ENCODE measurements at regions not wholly inside any gene's neighbourhood (a gene's known extent, or its start where the extent isn't known, plus 50 kb on each side); places are given as distances from the start of the nearest gene placed in this dataset.

DNA sequence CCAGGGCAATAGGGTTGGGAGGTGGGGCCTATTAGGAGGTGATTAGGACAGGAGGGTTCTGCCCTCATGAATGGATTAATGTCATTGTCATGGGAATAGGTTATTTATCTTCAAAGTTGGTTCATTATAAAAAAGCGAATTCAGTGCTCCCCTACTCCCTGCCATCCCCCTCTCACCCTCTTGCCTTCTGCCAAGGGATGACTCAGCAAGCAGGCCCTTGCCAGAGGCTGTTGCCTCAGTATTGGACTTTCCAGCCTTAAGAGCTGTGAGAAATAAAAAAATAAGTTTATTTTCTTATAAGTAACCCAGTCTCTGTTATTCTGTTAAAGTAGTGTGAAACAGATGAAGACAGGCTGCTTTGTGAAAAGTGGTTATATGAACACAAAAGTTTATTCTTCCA is 381.1 kb upstream of the ZFP64 start:
- FAIRE-seq (no peak), DNase-seq (ENCODE audit: insufficient read length, low spot score) (no peak)
- TF ChIP-seq PAX5 (IDR thresholded peaks at IDR 0.05; ENCODE audit: insufficient read depth, low read length, severe bottlenecking): no peak
- no peak for TF ChIP-seq POU2F2 (IDR thresholded peaks at IDR 0.05; ENCODE audit: low read depth, low read length)
- TF ChIP-seq SPI1 (IDR thresholded peaks at IDR 0.05; ENCODE audit: low read depth, low read length): no peak
- TF ChIP-seq POLR2AphosphoS5 (IDR thresholded peaks at IDR 0.05; ENCODE audit: low read depth, low read length): no peak
- no peak for TF ChIP-seq TAF1 (IDR thresholded peaks at IDR 0.05; ENCODE audit: low read depth, low read length)
- no peak for TF ChIP-seq POLR2A (IDR thresholded peaks at IDR 0.05; ENCODE audit: low read depth, low read length)

DNA sequence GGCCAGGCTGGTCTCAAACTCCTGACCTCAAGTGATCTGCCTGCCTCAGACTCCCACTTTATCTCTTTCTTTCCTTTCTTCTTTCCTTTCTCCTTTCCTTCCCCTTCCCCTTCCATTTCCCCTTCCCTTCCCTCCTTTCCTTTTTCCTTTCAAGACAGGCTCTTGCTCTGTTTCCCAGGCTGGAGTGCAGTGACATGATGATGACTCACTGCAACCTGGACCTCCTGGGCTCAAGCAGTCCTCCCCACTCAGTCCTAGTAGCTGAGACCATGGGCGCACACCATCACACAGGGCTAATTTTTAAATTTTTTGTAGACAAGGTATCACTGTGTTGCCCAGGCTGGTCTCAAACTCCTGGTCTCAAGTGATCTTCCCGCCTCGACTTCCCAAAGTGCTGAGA is 377.6 kb upstream of the ZFP64 start:
- no peak for DNase-seq (ENCODE audit: insufficient read length, low spot score)
- no peak for FAIRE-seq
- TF ChIP-seq POU2F2 (IDR thresholded peaks at IDR 0.05; ENCODE audit: low read depth, low read length) (no peak), SPI1 (IDR thresholded peaks at IDR 0.05; ENCODE audit: low read depth, low read length) (no peak), TAF1 (IDR thresholded peaks at IDR 0.05; ENCODE audit: low read depth, low read length) (no peak), PAX5 (IDR thresholded peaks at IDR 0.05; ENCODE audit: insufficient read depth, low read length, severe bottlenecking) (no peak), POLR2A (IDR thresholded peaks at IDR 0.05; ENCODE audit: low read depth, low read length) (no peak), POLR2AphosphoS5 (IDR thresholded peaks at IDR 0.05; ENCODE audit: low read depth, low read length) (no peak)

DNA sequence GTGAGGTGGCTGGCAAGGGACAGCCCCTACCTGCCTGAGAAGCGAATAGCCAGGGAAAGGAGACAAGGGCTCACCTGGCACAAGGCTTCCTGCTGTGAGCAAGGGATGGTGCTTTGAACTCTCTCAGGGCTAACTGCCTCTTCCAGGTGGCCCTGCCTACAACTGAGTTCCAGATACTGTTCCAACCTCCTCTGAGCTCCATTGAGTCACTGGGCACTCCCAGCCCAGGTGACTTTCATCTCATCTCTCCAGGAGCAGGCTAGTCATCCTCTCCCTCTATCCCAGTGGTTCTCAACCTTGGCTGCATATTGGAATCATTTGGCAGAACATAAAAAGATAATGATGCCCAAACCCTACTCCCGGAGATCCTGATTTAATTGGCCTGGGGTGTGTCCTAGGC is 374.0 kb upstream of the ZFP64 start:
- TF ChIP-seq SPI1 (IDR thresholded peaks at IDR 0.05; ENCODE audit: low read depth, low read length) (no peak), POU2F2 (IDR thresholded peaks at IDR 0.05; ENCODE audit: low read depth, low read length) (no peak), TAF1 (IDR thresholded peaks at IDR 0.05; ENCODE audit: low read depth, low read length) (no peak), PAX5 (IDR thresholded peaks at IDR 0.05; ENCODE audit: insufficient read depth, low read length, severe bottlenecking) (no peak), POLR2A (IDR thresholded peaks at IDR 0.05; ENCODE audit: low read depth, low read length) (no peak), POLR2AphosphoS5 (IDR thresholded peaks at IDR 0.05; ENCODE audit: low read depth, low read length) (no peak)
- FAIRE-seq: no peak
- no peak for DNase-seq (ENCODE audit: insufficient read length, low spot score)

DNA sequence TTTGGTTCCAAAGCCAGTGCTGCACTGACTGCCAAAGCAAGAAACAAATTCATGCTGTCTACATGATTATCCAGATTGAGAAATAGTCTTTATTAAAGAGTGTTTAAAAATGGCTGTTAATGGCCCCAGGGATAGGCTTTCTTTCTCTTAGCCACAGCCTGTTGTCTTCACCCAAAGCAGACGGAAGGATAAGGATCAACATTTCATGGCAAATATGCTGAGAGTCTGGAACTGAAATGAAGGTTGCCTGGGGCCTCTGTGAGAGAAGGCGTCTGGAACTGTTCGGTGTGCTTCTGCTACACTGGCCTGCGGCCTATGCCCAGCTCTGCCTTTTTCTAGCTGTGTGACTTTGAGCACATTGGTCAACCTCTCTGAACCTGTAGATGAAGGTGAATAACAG is 373.0 kb upstream of the ZFP64 start:
- no peak for DNase-seq (ENCODE audit: insufficient read length, low spot score)
- no peak for FAIRE-seq
- no peak for TF ChIP-seq PAX5 (IDR thresholded peaks at IDR 0.05; ENCODE audit: insufficient read depth, low read length, severe bottlenecking)
- TF ChIP-seq SPI1 (IDR thresholded peaks at IDR 0.05; ENCODE audit: low read depth, low read length): no peak
- no peak for TF ChIP-seq TAF1 (IDR thresholded peaks at IDR 0.05; ENCODE audit: low read depth, low read length)
- no peak for TF ChIP-seq POU2F2 (IDR thresholded peaks at IDR 0.05; ENCODE audit: low read depth, low read length)
- TF ChIP-seq POLR2AphosphoS5 (IDR thresholded peaks at IDR 0.05; ENCODE audit: low read depth, low read length): no peak
- TF ChIP-seq POLR2A (IDR thresholded peaks at IDR 0.05; ENCODE audit: low read depth, low read length): no peak

DNA sequence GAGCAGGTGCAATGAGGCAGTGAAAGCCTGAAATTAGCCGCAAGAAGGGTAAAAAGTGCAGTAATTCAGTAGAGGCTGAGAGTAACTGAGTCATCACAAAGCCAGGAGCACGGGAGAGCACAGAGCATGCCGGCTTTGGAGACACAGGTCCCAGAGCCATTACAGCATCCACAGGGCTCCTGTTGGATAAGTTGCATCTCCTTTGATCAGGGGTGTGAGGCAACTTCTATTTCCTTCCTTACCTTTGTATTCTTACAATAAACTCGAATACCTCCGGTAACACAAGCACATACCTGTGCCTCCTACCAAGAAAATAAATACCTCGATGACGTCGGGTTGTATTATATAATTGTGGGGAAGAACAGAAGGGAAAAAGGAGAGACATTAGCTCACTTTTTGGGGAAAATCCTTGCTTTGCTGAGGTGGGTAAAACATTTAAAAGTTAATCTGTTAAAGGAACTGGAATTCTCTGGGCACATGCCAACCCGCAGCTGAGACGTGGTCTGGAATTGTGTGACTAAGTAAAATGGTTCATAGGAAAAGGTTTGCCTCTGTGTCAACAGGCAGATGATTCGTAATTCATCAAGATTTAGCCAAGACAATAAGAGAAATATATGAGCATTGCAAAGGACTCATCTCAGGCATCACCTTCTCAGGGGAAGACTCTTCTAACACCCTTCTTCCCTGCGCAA is 360.7 kb upstream of the ZFP64 start:
- no peak for FAIRE-seq
- no peak for DNase-seq (ENCODE audit: insufficient read length, low spot score)
- no peak for TF ChIP-seq TAF1 (IDR thresholded peaks at IDR 0.05; ENCODE audit: low read depth, low read length)
- no peak for TF ChIP-seq SPI1 (IDR thresholded peaks at IDR 0.05; ENCODE audit: low read depth, low read length)
- no peak for TF ChIP-seq POLR2A (IDR thresholded peaks at IDR 0.05; ENCODE audit: low read depth, low read length)
- no peak for TF ChIP-seq POU2F2 (IDR thresholded peaks at IDR 0.05; ENCODE audit: low read depth, low read length)
- TF ChIP-seq PAX5 (IDR thresholded peaks at IDR 0.05; ENCODE audit: insufficient read depth, low read length, severe bottlenecking): no peak
- no peak for TF ChIP-seq POLR2AphosphoS5 (IDR thresholded peaks at IDR 0.05; ENCODE audit: low read depth, low read length)

DNA sequence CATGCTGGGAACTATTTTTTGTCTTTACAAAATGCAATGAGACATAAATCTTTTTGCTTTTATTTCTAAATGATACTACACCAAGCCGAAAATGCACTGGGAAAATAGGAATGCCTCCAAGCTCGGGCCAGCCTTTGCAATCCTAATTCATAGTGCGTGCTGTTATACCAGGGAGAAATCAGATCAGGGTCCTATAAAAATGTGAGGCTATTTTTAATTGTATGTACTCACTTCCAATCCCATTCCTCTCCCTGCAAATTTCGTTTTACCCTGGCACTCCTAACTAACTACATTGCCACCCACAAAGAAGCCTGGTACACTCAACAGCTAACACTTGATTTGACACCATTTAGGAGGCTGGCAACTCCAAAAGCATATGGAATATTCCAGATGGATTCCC is 350.6 kb upstream of the ZFP64 start:
- FAIRE-seq: no peak

DNA sequence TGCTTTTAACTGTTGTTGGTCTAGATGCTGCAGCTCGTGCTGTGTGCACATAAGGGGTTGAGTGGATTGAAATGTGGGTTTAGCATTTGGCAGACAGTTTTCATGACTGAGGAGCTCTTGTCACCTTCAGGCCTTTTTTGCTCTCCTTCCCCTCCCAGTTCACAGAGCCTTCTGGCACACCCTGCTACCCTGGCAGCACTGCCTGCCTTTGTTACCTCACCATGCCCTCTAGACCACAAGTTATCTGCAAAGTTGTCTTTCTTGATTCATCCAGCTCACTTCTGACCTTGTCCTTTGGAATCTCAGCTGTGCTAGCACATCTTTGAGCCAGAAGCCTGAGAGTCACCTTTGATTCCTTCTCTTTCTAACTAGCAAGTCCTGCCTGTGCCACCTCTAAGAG is 348.9 kb upstream of the ZFP64 start:
- TF ChIP-seq POU2F2 (IDR thresholded peaks at IDR 0.05; ENCODE audit: low read depth, low read length) (no peak), POLR2AphosphoS5 (IDR thresholded peaks at IDR 0.05; ENCODE audit: low read depth, low read length) (no peak)
- no peak for FAIRE-seq
- DNase-seq (ENCODE audit: insufficient read length, low spot score): no peak

More for the DNA sequence above, 350.6 kb upstream of the ZFP64 start:
- DNase-seq (ENCODE audit: insufficient read length, low spot score): no peak
- TF ChIP-seq POLR2A (IDR thresholded peaks at IDR 0.05; ENCODE audit: low read depth, low read length): no peak

DNA sequence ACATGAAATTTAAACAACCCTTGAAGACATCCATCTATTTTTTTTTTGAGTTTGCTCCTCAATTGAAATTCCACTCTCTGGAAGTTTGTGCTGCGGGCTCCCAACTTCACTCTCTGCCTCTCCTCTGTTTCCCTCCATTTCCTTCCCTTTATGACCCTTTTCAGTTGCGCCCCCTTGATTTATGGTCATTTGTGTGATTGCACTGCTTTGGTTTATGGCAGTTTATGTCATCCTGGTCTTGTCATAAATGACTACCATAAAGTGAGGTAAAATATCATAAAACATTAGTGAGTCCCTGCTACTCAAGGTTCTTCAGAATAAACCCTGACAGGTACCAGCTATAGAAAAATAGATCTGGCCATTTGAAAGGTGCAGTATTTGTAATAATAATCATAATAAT is 348.3 kb upstream of the ZFP64 start:
- FAIRE-seq (no peak), DNase-seq (ENCODE audit: insufficient read length, low spot score) (no peak)
- no peak for TF ChIP-seq PAX5 (IDR thresholded peaks at IDR 0.05; ENCODE audit: insufficient read depth, low read length, severe bottlenecking)
- no peak for TF ChIP-seq POLR2AphosphoS5 (IDR thresholded peaks at IDR 0.05; ENCODE audit: low read depth, low read length)
- TF ChIP-seq TAF1 (IDR thresholded peaks at IDR 0.05; ENCODE audit: low read depth, low read length): no peak
- TF ChIP-seq POU2F2 (IDR thresholded peaks at IDR 0.05; ENCODE audit: low read depth, low read length): no peak

DNA sequence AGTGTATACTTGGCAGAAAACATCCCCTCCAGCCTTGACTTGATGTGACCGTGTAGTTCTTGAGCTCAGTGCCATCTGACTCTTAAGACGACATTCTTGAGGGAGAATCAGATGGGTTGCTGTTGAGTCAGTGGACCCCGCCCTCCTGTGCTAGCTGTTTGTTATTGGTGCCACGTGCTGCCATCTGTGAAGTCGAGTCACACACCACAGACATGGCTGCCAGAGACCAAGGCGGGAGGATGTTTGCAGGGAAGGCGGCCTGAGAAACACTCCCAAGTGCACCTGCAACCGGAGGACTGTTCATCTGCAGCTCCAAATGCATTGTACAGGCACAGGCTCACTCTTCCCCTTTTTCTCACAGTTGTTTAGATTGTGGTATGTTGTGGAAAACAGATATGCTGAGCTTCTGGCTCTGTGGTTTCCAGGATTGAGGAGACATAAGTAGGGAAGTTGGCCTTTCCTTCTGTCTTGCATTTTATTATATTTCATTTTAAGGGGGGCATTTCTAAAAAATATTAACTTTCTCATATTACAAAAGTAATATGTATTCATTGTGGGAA is 345.3 kb upstream of the ZFP64 start:
- TF ChIP-seq POLR2A (IDR thresholded peaks at IDR 0.05; ENCODE audit: low read depth, low read length): no peak
- FAIRE-seq (no peak), DNase-seq (ENCODE audit: insufficient read length, low spot score) (no peak)

DNA sequence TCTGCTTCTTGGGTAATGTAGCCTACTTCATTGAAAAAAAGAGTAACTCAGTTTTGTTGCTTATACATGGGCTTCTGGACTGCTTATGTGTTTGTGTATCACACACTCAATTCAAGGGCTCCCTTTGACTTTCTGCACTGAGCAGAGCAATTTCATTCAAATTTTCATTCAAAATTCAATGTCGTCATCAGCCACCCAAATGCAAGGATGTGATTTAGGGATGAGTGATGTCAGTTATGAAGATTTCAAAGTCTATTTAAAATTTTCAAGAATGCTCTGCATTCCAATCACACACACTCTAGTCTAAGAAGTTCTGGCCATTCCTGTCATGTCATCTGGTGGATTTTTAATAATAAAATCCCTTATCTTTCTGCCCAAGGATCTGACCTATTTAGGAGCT is 344.5 kb upstream of the ZFP64 start:
- no peak for DNase-seq (ENCODE audit: insufficient read length, low spot score)
- TF ChIP-seq SPI1 (IDR thresholded peaks at IDR 0.05; ENCODE audit: low read depth, low read length) (no peak), POLR2A (IDR thresholded peaks at IDR 0.05; ENCODE audit: low read depth, low read length) (no peak), TAF1 (IDR thresholded peaks at IDR 0.05; ENCODE audit: low read depth, low read length) (no peak)
- FAIRE-seq: no peak

DNA sequence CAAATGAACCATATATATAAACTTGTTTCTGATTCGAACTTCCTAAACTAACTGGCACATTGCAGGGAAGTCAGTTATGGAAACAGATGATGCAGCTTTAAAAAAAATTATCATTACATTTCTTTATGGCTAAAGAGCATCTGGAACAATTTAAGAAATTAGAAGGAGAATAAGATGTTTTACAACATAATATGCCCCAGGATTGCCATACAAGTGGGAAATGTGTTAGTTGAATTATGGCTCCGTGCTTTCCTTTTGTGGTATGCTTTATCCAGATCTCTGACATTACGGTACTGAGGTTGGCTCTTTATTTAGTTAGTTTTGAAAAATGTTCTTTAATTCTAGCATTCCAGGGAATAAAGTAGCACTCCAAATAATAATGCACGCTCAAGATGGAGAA is 343.0 kb upstream of the ZFP64 start:
- TF ChIP-seq POU2F2 (IDR thresholded peaks at IDR 0.05; ENCODE audit: low read depth, low read length) (no peak), POLR2A (IDR thresholded peaks at IDR 0.05; ENCODE audit: low read depth, low read length) (no peak), TAF1 (IDR thresholded peaks at IDR 0.05; ENCODE audit: low read depth, low read length) (no peak), POLR2AphosphoS5 (IDR thresholded peaks at IDR 0.05; ENCODE audit: low read depth, low read length) (no peak), SPI1 (IDR thresholded peaks at IDR 0.05; ENCODE audit: low read depth, low read length) (no peak), PAX5 (IDR thresholded peaks at IDR 0.05; ENCODE audit: insufficient read depth, low read length, severe bottlenecking) (no peak)
- FAIRE-seq (no peak), DNase-seq (ENCODE audit: insufficient read length, low spot score) (no peak)
